Stomach (tissue), 4 donors: ENCODE measurements at regions not wholly inside any gene's neighbourhood (a gene's known extent, or its start where the extent isn't known, plus 50 kb on each side); places are given as distances from the start of the nearest gene placed in this dataset.

Experiments
- CTCF ChIP-seq, 7 experiments: fragments of 450-650 bp in 4 of 7; fragments of 200-600 bp in 3 of 7; sonication (generic) in 3 of 7; IDR thresholded peaks; one replicate each; pipeline ENCODE4 v1.5.1; 2016 to 2019; ENCODE audit warnings: antibody characterized with exemption in 7 of 7, control low read depth in 2 of 7, mild to moderate bottlenecking in 1 of 7
- POLR2A ChIP-seq, 4 donors: fragments of 450-650 bp; IDR thresholded peaks; one replicate each; pipeline ENCODE4 v1.6.1; 2016; ENCODE audit warnings: antibody characterized with exemption in 4 of 4, control low read depth in 2 of 4, mild to moderate bottlenecking in 1 of 4, moderate library complexity in 1 of 4

DNA sequence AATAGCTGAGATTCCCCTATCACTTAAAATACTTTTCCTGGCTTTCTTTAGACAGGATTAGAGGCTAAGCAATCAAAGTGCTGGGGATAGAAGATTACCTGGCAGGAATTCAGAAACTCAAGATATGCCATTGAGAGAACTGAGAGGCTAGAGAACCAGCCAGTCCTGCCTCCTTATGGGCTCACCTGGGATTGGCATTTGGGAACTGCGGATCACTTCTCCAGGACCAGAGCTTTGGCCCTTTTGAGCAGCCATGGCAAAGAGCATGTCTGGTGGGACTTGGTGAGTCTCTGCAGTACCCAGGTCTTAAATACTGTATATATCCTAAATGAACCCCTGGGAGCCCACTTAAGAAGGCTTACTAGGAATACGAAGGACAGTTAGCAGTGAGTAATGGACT is 399.1 kb downstream of the BTBD3 start:
- TF ChIP-seq CTCF (IDR thresholded peaks at IDR 0.05) (no peak), POLR2A (IDR thresholded peaks at IDR 0.05) (no peak)
